Stomach (tissue), 8 donors: ENCODE measurements at regions not wholly inside any gene's neighbourhood (a gene's known extent, or its start where the extent isn't known, plus 50 kb on each side); places are given as distances from the start of the nearest gene placed in this dataset.

ENCODE experiments used
- DNase-seq, 2 donors: peaks; one replicate each; pipeline versions ENCODE4 v3.0.0 to v3.0.0-alpha.2; 2013 to 2019
- H3K27ac ChIP-seq, 5 donors: fragments of 200-600 bp in 4 of 5; sonication (generic) in 4 of 5; one replicate each; pipeline ENCODE4 v1.5.1; 2013 to 2019; ENCODE audit warnings: mild to moderate bottlenecking in 1 of 5, moderate library complexity in 1 of 5
- H3K27me3 ChIP-seq, 3 donors: fragments of 200-600 bp; sonication (generic); one replicate each; pipeline ENCODE4 v1.5.1; 2017 to 2019; ENCODE audit warnings: mixed run types in 1 of 3
- H3K36me3 ChIP-seq, 4 donors: fragments of 200-600 bp; sonication (generic); 1 replicate in 3 of 4; 2 replicates in 1 of 4; pipeline ENCODE4 v1.5.1; 2016 to 2019
- H3K4me1 ChIP-seq, 4 donors: fragments of 200-600 bp; sonication (generic); one replicate each; pipeline ENCODE4 v1.5.1; 2016 to 2019
- H3K4me3 ChIP-seq, 4 donors: fragments of 200-600 bp; sonication (generic) in 3 of 4; one replicate each; pipeline ENCODE4 v1.5.1; 2016 to 2019; ENCODE audit warnings: mild to moderate bottlenecking in 1 of 4
- H3K9me3 ChIP-seq, 4 donors: fragments of 200-600 bp; sonication (generic); one replicate each; pipeline ENCODE4 v1.5.1; 2016 to 2019
- CTCF ChIP-seq, 7 experiments: fragments of 450-650 bp in 4 of 7; fragments of 200-600 bp in 3 of 7; sonication (generic) in 3 of 7; IDR thresholded peaks; one replicate each; pipeline ENCODE4 v1.5.1; 2016 to 2019; ENCODE audit warnings: antibody characterized with exemption in 7 of 7, control low read depth in 2 of 7, mild to moderate bottlenecking in 1 of 7
- EP300 ChIP-seq: sonication (generic); formaldehyde crosslinking; IDR thresholded peaks from one replicate; pipeline ENCODE4 v1.6.1; 2017; ENCODE audit warnings: antibody characterized with exemption
- POLR2A ChIP-seq, 4 donors: fragments of 450-650 bp; IDR thresholded peaks; one replicate each; pipeline ENCODE4 v1.6.1; 2016; ENCODE audit warnings: antibody characterized with exemption in 4 of 4, control low read depth in 2 of 4, mild to moderate bottlenecking in 1 of 4, moderate library complexity in 1 of 4
- POLR2AphosphoS5 ChIP-seq, 3 donors: sonication (generic); formaldehyde crosslinking; IDR thresholded peaks; one replicate each; pipeline ENCODE4 v1.6.1; 2016; ENCODE audit warnings: antibody characterized with exemption in 3 of 3
- WGBS, 5 donors: extraction: QIAGEN DNeasy Blood & Tissue Kit in 3 of 5; methylation state at CpG; one replicate each; pipeline versions ENCODE4 v1.1.5 to v1.1.7; 2013 to 2018; 5-methylcytosine and 5-hydroxymethylcytosine counted together
- intact Hi-C: fragments of 100-400 bp; cut with DNase I; formaldehyde crosslinking; loops from one replicate; pipeline ENCODE4 v1.15.1; 2023; ENCODE audit warnings: low total_unique reads
- donor health status: healthy with polysubstance abuse.
- donor health status: Bipolar disorder and iron deficiency.
- donor health status: healthy.

GRCh38 chr18:67865400-67865799, 348.9 kb upstream of the DSEL start:
- DNase-seq, result no peak
- no peaks in the 10 kb centered on the region for H3K36me3 ChIP-seq
- H3K9me3 ChIP-seq, result no peaks in the 10 kb centered on the region
- no peak overlapping the region for H3K4me3 ChIP-seq
- no peaks in the 10 kb centered on the region for H3K27me3 ChIP-seq
- intact Hi-C loops, result no loop called here
- WGBS, 5 donors, result 79 to 85% (median 83%) methylated on average over 4 of the region's 4 CpGs
- no peak overlapping the region for H3K27ac ChIP-seq
- no peaks in the 10 kb centered on the region for H3K4me1 ChIP-seq
- TF ChIP-seq EP300 (no peak), POLR2AphosphoS5 (IDR thresholded peaks at IDR 0.05) (no peak), CTCF (IDR thresholded peaks at IDR 0.05) (no peak), POLR2A (IDR thresholded peaks at IDR 0.05) (no peak)

GRCh38 chr18:67864677-67865340, 348.3 kb upstream of the DSEL start:
- TF ChIP-seq EP300 (no peak), CTCF (IDR thresholded peaks at IDR 0.05) (no peak), POLR2AphosphoS5 (IDR thresholded peaks at IDR 0.05) (no peak), POLR2A (IDR thresholded peaks at IDR 0.05) (no peak)
- 52 to 78% (median 68%) methylated on average over 2 of the region's 2 CpGs for WGBS, 5 donors
- DNase-seq, result no peak
- Histone ChIP-seq H3K4me3 (no peak overlapping the region), H3K4me1 (no peaks in the 10 kb centered on the region), H3K36me3 (no peaks in the 10 kb centered on the region), H3K27ac (no peak overlapping the region), H3K27me3 (no peaks in the 10 kb centered on the region), H3K9me3 (no peaks in the 10 kb centered on the region)
- intact Hi-C loops, result no loop called here

GRCh38 chr18:67862069-67862468, 345.5 kb upstream of the DSEL start:
- TF ChIP-seq POLR2AphosphoS5 (IDR thresholded peaks at IDR 0.05) (no peak), CTCF (IDR thresholded peaks at IDR 0.05) (no peak)
- Histone ChIP-seq H3K4me1 (no peaks in the 10 kb centered on the region), H3K36me3 (no peaks in the 10 kb centered on the region), H3K27ac (no peak overlapping the region), H3K4me3 (no peak overlapping the region), H3K9me3 (no peaks in the 10 kb centered on the region), H3K27me3 (no peaks in the 10 kb centered on the region)
- intact Hi-C loops, result no loop called here
- no peak for DNase-seq
- WGBS, 5 donors, result 87 to 100% (median 88%) methylated on average over 1 of the region's 1 CpG

GRCh38 chr18:67854340-67854739, 337.8 kb upstream of the DSEL start:
- no peaks in the 10 kb centered on the region for H3K4me1 ChIP-seq
- TF ChIP-seq POLR2AphosphoS5 (IDR thresholded peaks at IDR 0.05) (no peak), EP300 (no peak)
- DNase-seq, result no peak
- no peak overlapping the region for H3K27ac ChIP-seq
- H3K27me3 ChIP-seq, result no peaks in the 10 kb centered on the region
- H3K36me3 ChIP-seq, result no peaks in the 10 kb centered on the region
- H3K9me3 ChIP-seq, result no peaks in the 10 kb centered on the region
- intact Hi-C loops, result no loop called here
- no peak overlapping the region for H3K4me3 ChIP-seq

GRCh38 chr18:67846422-67847098, 330.0 kb upstream of the DSEL start:
- H3K27ac ChIP-seq, result no peak overlapping the region
- DNase-seq, result no peak
- no peaks in the 10 kb centered on the region for H3K27me3 ChIP-seq
- H3K36me3 ChIP-seq, result no peaks in the 10 kb centered on the region
- no peaks in the 10 kb centered on the region for H3K9me3 ChIP-seq
- H3K4me3 ChIP-seq, result no peak overlapping the region
- H3K4me1 ChIP-seq, result no peaks in the 10 kb centered on the region
- WGBS, 5 donors, result 73 to 96% (median 93%) methylated on average over 4 of the region's 4 CpGs
- intact Hi-C loops, result no loop called here
- TF ChIP-seq CTCF (IDR thresholded peaks at IDR 0.05), result no peak
- TF ChIP-seq EP300, result no peak
- TF ChIP-seq POLR2AphosphoS5 (IDR thresholded peaks at IDR 0.05), result no peak
- TF ChIP-seq POLR2A (IDR thresholded peaks at IDR 0.05), result no peak
